Superior temporal gyrus (tissue), 1 donor: ENCODE measurements at regions not wholly inside any gene's neighbourhood (a gene's known extent, or its start where the extent isn't known, plus 50 kb on each side); places are given as distances from the start of the nearest gene placed in this dataset.
"Not testable (repeated sequence)": the region's sequence is repeated elsewhere in the genome, so short reads cannot be mapped to it uniquely, and the experiment has no call there.

ENCODE experiments used
- DNase-seq: peaks from one replicate; pipeline ENCODE4 v3.0.0-alpha.2; 2016; ENCODE audit errors: extremely low spot score

DNA sequence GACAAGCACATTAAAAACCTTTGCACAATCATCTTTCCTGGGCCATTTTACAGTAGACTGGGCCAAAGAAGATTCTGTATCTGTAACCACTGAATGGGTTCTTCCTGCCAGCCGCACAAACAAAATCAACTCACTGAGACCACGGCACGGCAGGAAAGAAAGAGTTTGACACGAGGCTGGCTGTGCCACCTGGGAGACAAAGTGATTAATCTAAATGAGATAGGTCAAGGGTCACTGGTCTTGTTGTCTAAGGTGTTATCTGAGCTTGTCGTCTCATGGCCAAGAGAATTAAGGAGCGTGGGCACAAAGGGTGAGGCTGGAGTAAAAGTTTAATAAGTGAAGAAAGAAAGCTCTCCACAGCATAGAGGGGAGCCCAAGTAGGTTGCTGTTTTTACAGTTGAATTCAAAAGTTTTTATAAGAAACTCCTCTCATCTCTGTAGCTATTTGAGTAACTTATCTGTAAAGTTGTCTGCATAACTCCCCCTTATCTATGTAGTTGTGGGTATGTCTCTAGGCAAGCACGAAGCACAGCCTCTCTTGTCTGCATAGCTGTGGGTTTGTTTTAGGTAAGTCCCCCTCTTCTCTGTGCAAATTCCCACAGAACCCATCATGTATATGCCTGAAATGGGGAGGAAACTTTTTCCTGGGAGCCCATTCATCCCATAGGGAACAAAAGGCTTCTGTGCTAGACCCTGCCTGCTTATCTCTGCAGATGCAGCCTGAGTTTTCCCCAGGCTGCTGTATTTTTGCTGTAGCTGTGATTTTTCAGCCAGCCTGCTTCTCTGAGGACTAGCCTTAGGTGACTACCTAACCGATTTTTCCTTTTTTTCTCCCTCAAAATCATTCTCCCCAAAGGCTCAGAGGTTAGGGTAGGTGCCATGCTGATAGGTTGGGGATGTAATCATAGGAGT lies 1314.6 kb upstream of the TMEM132C start:
- no peak for DNase-seq

DNA sequence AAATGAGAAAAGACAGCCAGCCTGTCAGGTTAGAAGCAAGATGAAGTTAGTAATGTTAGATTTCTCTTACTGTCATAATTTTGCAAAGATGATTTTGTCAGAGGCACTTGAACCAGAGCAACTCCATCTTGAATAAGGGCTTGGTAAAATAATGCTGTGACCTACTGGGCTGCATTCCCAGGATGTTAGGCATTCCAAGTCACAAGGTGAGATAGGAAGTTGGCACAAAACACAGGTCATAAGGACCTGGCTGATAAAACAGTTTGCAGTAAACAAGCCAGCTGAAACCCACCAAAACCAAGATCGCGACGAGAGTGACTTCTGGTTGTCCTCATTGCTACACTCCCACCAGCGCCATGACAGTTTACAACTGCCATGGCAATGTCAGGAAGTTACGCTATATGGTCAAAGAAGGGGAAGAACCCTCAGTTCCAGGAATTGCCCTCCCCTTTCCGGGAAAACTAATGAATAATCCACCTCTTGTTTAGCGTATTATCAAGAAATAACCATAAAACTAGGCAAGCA lies 1313.5 kb upstream of the TMEM132C start:
- DNase-seq: no peak

- DNase-seq: no peak
These were observed 1306.7 kb upstream of the TMEM132C start for GRCh38 chr12:126960221-126960620.

- DNase-seq: no peak
These were observed 1306.3 kb upstream of the TMEM132C start for GRCh38 chr12:126960709-126961108.

DNA sequence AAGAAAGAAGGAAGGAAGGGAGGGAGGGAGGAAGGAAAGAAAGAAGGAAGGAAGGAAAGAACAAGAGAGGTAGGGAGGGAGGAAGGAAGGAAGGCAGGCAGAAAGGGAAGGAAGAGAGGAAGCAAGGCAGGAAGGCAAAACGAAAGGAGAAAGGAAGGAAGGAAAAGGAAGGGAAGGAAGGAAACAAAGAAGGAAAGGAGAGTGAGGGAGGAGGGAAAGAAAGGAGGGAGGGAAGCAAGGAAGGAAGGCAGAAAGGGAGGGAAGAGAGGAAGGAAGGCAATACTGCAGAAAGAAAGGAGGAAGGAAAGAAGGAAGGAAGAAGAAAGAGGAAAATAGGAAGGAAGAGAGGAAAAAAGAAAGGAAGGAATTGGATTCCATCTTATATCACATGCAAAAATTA lies 1303.1 kb upstream of the TMEM132C start:
- no peak for DNase-seq

- no peak for DNase-seq
These were observed 1300.5 kb upstream of the TMEM132C start for GRCh38 chr12:126966498-126966897.

DNA sequence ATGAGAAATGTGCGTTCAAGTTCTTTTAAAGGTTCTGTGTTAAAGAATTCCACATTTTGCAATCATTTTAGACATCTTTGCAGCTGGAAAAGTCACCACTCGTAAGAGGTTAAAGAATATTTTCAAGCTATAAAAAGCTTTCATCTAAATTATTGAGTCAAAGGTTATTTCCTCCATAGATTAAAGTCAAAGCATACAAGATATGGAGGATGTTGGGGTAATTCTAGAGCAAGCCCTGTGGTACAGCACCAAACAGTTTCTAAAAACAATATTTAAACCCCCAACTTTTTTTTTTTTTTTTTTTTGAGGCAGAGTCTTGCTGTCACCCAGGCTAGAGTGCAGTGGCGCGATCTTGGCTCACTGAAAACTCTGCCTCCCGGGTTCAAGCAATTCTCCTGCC lies 1299.8 kb upstream of the TMEM132C start:
- no peak for DNase-seq

- DNase-seq: no peak
These were observed 1292.2 kb upstream of the TMEM132C start for GRCh38 chr12:126974779-126975178.

DNA sequence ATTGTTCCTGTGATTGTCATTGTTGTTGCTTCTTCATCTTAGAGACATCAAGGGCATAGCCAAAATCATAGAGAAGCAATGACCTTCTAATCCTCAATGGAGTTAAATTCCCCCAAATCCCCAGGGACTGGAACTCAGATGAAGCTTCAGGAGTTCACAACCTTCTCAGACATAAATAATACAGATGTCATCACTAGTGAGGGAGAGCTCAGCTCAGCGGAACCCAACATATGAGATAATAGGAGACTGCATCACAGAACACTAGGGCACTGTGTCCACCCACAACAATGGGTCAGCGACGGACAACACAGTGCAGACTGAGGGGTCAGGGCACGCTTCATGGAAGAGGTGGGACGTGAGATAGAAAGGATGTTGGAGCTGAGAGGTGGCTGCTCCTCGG lies 1290.4 kb upstream of the TMEM132C start:
- no peak for DNase-seq

DNA sequence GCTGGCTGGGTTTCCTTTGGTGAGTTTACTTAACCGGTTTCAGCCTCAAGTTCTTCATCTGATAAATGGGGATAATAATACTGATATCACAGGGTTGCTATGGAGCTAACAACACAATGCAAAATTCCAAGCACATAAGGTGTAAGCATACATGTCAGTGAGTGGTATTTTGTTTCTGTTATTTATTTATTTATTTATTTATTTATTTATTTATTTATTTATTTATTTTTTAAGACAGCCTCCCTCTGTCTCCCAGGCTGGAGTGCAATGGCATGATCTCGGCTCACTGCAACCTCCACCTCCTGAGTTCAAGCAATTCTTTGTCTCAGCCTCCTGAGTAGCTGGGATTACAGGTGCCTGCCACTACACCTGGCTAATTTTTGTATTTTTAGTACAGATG lies 1287.4 kb upstream of the TMEM132C start:
- not testable (repeated sequence) for DNase-seq

DNA sequence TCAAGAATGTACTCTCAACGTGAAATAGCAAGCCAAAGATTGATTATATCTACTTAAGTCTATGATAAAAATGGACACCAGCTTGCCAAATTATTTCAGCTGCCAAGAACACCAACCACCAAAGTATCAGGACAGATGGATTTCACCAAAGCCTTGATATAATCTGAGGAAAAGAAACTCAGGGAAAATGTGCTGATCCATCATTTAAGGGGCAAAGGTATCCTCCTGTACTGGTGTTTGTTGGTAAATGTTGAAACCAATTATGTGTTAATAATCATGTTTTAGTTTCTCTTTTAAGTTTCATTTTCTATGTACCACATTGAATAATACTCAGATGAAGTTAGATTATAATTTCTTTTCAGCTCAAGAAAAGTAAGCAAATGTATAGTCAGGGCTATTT lies 1284.3 kb upstream of the TMEM132C start:
- DNase-seq: no peak

DNA sequence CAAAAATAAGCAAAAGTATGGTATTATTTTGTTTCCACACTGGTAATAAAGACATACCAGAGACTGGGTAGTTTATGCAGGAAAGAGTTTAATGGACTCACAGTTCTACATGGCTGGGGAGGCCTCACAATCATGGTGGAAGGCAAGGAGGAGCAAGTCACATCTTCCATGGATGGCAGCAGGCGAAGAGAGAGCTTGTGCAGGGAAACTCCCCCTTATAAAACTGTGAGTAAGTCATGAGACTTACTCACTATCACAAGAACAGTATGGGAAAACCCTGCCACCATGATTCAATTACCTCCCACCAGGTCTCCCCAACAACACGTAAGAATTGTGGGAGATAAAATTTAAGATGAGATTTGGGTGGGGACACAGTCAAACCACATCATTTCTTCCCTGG lies 1283.2 kb upstream of the TMEM132C start:
- not testable (repeated sequence) for DNase-seq

- not testable (repeated sequence) for DNase-seq
These were observed 1281.3 kb upstream of the TMEM132C start for GRCh38 chr12:126985663-126986062.

DNA sequence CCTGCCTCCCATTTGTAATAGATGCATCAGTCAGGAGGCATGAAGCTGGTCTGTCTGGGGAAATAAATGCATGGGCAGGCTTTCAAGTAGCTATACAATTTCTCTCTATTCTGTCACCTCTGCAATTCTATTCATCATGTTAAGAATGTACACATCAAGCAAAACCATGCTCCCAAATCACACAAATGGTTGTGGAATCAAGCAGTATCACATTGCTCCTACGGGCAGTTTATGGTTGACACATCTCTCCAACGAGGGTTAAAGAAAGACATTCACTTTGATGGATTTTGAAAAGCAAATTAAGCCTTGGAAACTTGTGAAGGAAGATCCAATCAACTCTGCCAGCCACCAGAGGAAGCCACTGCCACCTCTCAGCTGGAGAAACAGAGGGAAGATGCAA lies 1277.4 kb upstream of the TMEM132C start:
- DNase-seq: no peak

- no peak for DNase-seq
These were observed 1273.1 kb upstream of the TMEM132C start for GRCh38 chr12:126993898-126994297.

GRCh38 chr12:126994599-126994998 lies 1272.4 kb upstream of the TMEM132C start:
- DNase-seq: no peak

DNA sequence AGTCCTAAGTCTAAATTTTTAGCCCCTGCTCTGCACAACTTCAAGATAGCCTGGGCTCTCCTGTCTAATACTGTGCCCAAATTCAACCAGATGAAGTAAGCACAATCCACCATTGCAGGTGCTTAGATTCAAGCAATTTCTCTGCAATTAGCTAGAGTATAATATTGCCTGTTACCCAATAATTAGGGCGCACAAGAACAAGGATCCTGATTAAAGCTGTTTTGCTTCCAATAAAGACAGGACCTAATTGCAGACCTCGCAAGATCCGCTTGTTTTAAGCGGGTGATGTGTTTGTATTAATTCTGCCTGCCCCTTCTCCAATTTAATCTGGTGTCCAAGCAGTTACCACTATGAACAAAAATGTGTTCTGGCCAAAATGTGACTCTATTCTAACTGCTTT lies 1268.9 kb upstream of the TMEM132C start:
- DNase-seq: no peak

DNA sequence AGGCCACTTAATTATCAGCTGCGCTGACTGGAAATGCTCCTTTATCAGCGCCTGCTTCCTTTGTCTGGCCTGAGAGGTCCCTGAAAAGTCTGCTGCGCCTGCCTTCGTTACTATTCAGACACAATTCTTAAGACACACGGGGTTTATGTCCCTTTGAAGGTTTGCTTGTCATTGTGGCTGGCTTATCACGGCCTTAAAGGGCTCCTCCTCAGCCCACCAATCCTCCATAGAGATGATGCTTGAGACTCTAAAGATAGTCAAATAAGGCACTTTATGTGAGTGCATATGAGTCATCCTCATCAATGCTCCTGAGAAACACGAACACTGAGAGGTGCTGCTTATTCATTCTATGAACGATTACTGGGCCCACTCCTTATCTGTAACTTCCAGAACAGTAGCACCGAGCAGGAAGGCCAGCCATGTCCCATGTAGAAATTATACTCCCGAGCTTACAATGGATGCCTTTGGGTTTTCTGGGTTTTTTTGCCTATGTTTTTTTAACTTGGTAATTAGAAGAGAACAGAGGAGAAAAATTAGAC lies 1268.2 kb upstream of the TMEM132C start:
- no peak for DNase-seq

DNA sequence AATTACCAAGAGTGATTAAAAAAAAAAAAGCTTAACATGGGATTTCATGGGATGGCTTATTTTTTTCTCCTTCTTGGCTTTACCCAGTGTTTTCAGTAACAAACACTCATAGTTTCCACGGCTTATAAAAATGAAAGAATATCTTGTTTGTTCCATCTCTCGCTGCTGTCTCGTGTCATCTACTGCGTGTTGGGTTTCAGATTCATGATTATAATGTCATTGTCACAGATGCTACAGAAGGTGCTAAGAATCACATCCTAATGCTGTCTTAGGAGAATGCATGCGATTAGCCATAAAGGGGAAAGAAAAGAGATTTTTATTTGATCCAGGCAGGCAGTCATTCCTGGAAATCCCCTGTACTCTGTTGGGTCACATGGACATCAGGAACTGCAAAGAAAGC lies 1267.6 kb upstream of the TMEM132C start:
- no peak for DNase-seq

GRCh38 chr12:127005406-127005805 lies 1261.6 kb upstream of the TMEM132C start:
- DNase-seq: no peak

DNA sequence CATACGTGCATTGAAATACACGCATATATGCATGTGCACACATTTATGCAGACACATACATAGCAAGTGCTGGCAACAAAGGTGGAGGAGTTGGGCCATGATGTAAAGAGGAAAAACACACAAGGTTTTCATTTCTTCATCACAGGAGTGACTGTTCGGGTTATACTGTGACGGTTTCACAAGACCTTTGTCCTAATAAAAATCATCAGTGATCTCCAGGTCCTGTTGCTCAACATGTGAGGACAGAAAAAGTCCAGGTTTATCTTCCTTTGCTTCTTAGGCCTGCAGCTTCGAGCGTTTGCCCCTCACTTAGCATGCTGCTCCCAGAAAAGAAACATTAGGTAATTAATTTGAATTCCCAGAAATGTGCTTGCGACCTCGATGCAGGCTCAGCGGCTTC lies 1260.0 kb upstream of the TMEM132C start:
- no peak for DNase-seq

GRCh38 chr12:127008755-127009403 lies 1258.1 kb upstream of the TMEM132C start:
- no peak for DNase-seq

DNA sequence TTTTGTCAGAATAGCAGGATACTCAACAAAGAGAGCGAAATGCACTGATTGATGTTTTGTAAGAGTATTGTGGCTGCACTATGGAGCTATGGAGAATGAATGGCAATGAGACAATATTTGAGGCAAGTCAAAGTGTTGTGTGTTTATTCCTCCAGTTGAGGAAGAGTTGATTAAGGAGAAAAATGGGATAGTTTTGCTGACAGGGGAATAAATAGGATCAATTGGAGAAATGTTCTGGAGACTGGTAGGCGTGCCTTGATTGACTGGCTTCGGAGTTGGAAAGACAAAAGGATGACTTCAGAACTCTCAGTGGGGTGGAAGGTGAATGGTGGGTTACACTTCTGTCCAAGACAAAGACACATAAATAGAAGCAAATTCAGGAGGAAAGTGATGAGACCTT lies 1254.9 kb upstream of the TMEM132C start:
- DNase-seq: no peak
